PC-9 (cell line): ENCODE measurements at regions not wholly inside any gene's neighbourhood (a gene's known extent, or its start where the extent isn't known, plus 50 kb on each side); places are given as distances from the start of the nearest gene placed in this dataset.
"Not testable (repeated sequence)": the region's sequence is repeated elsewhere in the genome, so short reads cannot be mapped to it uniquely, and the experiment has no call there.

Experiments used
- BruUV-seq: library from RNA; stranded (reverse); fragments of 400-500 nt; replicated peaks from 2 replicates; lab custom pipeline; 2021; lab: Mats Ljungman, UMichigan
- CTCF ChIA-PET: fragments of 300-600 bp; sonication (Branson Sonifier 250); formaldehyde crosslinking; loops from one replicate; lab custom pipeline; 2022; ENCODE audit warnings: antibody characterized with exemption; lab: Charles Lee
- POLR2A ChIA-PET: fragments of 300-600 bp; sonication (Branson Sonifier 250); formaldehyde crosslinking; loops from one replicate; lab custom pipeline; 2022; ENCODE audit warnings: antibody characterized with exemption; ENCODE audit not compliant: unreplicated experiment; lab: Charles Lee
- DNase-seq, 2 experiments: peaks; one replicate each; pipeline versions ENCODE4 v3.0.0 to v3.0.0-alpha.2; 2015 to 2022; ENCODE audit warnings: mixed read lengths in 1 of 2
- H2AFZ ChIP-seq: fragments of 200-600 bp; sonication (generic); 2 replicates; pipeline ENCODE4 v1.8.1; 2017; ENCODE audit warnings: antibody characterized with exemption
- H3F3A ChIP-seq: fragments of 200-600 bp; sonication (generic); 2 replicates; pipeline ENCODE4 v1.8.1; 2017; ENCODE audit warnings: antibody characterized with exemption, mild to moderate bottlenecking, low read depth; ENCODE audit not compliant: insufficient read depth
- H3K27ac ChIP-seq: fragments of 200-600 bp; sonication (generic); 2 replicates; pipeline ENCODE4 v1.6.1; 2016; ENCODE audit warnings: mixed run types
- H3K27me3 ChIP-seq: fragments of 200-600 bp; sonication (generic); 2 replicates; pipeline ENCODE4 v1.6.1; 2016; ENCODE audit warnings: low read depth, mixed run types; ENCODE audit not compliant: insufficient read depth
- H3K36me3 ChIP-seq: fragments of 200-600 bp; sonication (generic); 2 replicates; pipeline ENCODE4 v1.6.1; 2016; ENCODE audit warnings: low read depth, mixed run types
- H3K4me1 ChIP-seq: fragments of 200-600 bp; sonication (generic); replicated peaks from 2 replicates; pipeline ENCODE4 v1.6.1; 2016; ENCODE audit warnings: mixed run types; ENCODE audit not compliant: insufficient read depth
- H3K4me2 ChIP-seq: fragments of 200-600 bp; sonication (generic); 2 replicates; pipeline ENCODE4 v1.6.1; 2017; ENCODE audit warnings: mixed run types
- H3K4me3 ChIP-seq: fragments of 200-600 bp; sonication (generic); 2 replicates; pipeline ENCODE4 v1.6.1; 2016; ENCODE audit warnings: mixed run types
- H3K79me2 ChIP-seq: fragments of 200-600 bp; sonication (generic); 2 replicates; pipeline ENCODE4 v1.6.1; 2017; ENCODE audit warnings: low read depth, mixed run types
- H3K9me2 ChIP-seq: fragments of 200-600 bp; sonication (generic); 2 replicates; pipeline ENCODE4 v1.8.1; 2017; ENCODE audit warnings: mild to moderate bottlenecking; ENCODE audit not compliant: insufficient read depth
- H3K9me3 ChIP-seq: fragments of 200-600 bp; sonication (generic); 2 replicates; pipeline ENCODE4 v1.8.1; 2016; ENCODE audit warnings: low read depth; ENCODE audit not compliant: insufficient read depth
- H4K20me1 ChIP-seq: fragments of 200-600 bp; sonication (generic); 2 replicates; pipeline ENCODE4 v1.8.1; 2017; ENCODE audit not compliant: insufficient read depth
- CTCF ChIP-seq: fragments of 200-600 bp; sonication (generic); conservative IDR thresholded peaks from 2 replicates; pipeline ENCODE4 v1.6.1; 2017; ENCODE audit warnings: mixed run types, antibody characterized with exemption, mild to moderate bottlenecking, moderate library complexity
- EZH2 ChIP-seq: fragments of 200-600 bp; sonication (generic); IDR thresholded peaks from 2 replicates; pipeline ENCODE4 v1.8.0; 2017; ENCODE audit warnings: antibody characterized with exemption, low read depth
- intact Hi-C: fragments of 100-400 bp; cut with micrococcal nuclease; formaldehyde crosslinking; loops from one replicate; pipeline ENCODE4 v1.10.0; 2022; ENCODE audit not compliant: unreplicated experiment

DNA sequence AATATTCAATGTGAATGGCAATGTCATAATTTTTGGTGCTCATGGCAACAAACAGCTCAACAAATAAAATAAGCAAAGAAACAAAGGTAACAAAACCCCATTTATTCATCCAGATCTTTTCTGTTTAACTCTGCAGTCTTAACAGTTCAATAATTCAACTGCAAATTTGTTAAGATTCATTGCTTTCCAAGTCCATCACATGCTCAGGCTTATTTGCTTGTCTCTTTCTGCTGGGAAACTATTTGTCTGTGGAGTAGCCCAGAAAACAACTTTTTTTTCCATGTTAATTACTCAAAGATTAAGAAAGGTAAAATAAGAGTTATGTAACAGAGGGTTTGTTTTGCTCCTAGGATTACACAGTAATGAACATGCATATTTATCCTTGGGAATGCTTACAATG, 92.6 kb upstream of the PNPT1 start:
- POLR2A ChIA-PET = no interaction called here

DNA sequence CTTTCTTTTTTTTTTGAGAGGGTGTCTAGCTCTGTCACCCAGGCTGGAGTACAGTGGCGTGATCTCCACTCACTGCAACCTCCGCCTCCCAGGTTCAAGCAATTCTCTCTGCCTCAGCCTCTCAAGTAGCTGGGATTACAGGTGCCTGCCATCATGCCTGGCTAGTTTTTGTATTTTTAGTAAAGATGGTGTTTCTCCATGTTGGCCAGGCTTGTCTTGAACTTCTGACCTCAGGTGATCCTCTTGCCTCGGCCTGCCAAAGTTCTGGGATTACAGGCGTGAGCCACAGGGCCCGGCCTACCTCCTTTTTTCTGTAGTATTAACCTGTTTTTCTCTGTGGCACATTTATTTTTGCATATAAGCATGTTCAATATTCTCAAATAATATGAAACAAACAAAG, 90.1 kb upstream of the PNPT1 start:
- H3K9me2 ChIP-seq, intact Hi-C loops, H3K9me3 ChIP-seq, H3K4me3 ChIP-seq, H3K79me2 ChIP-seq, BruUV-seq, H2AFZ ChIP-seq, H3F3A ChIP-seq, H3K27me3 ChIP-seq, H3K27ac ChIP-seq, H3K36me3 ChIP-seq, H3K4me2 ChIP-seq, DNase-seq, H4K20me1 ChIP-seq, POLR2A ChIA-PET, CTCF ChIA-PET: not testable (repeated sequence)
- peaks cover 15% of the 10 kb centered on the region for H3K4me1 ChIP-seq

More for the DNA sequence above, 92.6 kb upstream of the PNPT1 start:
- DNase-seq = no peak
- intact Hi-C loops = no loop called here
- Histone ChIP-seq H3K27me3 (no peaks in the 10 kb centered on the region), H3K36me3 (no peaks in the 10 kb centered on the region), H3K9me3 (no peaks in the 10 kb centered on the region), H3K79me2 (no peaks in the 10 kb centered on the region), H3K4me3 (no peak overlapping the region), H3K4me1 (no peaks in the 10 kb centered on the region), H3F3A (no peaks in the 10 kb centered on the region), H3K27ac (no peak overlapping the region), H2AFZ (no peak overlapping the region), H4K20me1 (no peaks in the 10 kb centered on the region), H3K4me2 (no peak overlapping the region), H3K9me2 (no peaks in the 10 kb centered on the region; the same call in 1 of the 2 replicates)
- BruUV-seq = no TSS peak
- TF ChIP-seq EZH2 (no peak), CTCF (no peak)
- CTCF ChIA-PET = no interaction called here

GRCh38 chr2:55782528-55783173, 89.0 kb upstream of the PNPT1 start:
- intact Hi-C loops = no loop called here
- H2AFZ ChIP-seq = no peak overlapping the region
- peaks cover 3% of the 10 kb centered on the region; the same call in 1 of the 2 replicates for H3K9me3 ChIP-seq
- no peaks in the 10 kb centered on the region; the same call in none of the 2 replicates for H3K9me2 ChIP-seq
- CTCF ChIA-PET = interaction anchor here (0.7 kb wide), 1 partner anchor 60 kb away, joined by 4 read pairs; no protein-coding TSS in a partner anchor
- H3K27me3 ChIP-seq = no peaks in the 10 kb centered on the region
- TF ChIP-seq EZH2 (no peak), CTCF (no peak)
- POLR2A ChIA-PET = no interaction called here
- BruUV-seq = no TSS peak
- H3K27ac ChIP-seq = no peak overlapping the region
- H3K4me1 ChIP-seq = peaks cover 15% of the 10 kb centered on the region
- DNase-seq = no peak
- 0 out of 2 replicates have a peak, but pooled peaks cover 4% of the 10 kb centered on the region for H3F3A ChIP-seq
- H3K4me2 ChIP-seq = no peak overlapping the region
- no peaks in the 10 kb centered on the region for H3K79me2 ChIP-seq
- H4K20me1 ChIP-seq = no peaks in the 10 kb centered on the region
- no peaks in the 10 kb centered on the region for H3K36me3 ChIP-seq
- H3K4me3 ChIP-seq = no peak overlapping the region
